HCT116 (cell line): ENCODE measurements at regions not wholly inside any gene's neighbourhood (a gene's known extent, or its start where the extent isn't known, plus 50 kb on each side); places are given as distances from the start of the nearest gene placed in this dataset.

Experiments
- ATAC-seq: fragments of 200-7000 bp; cut with Tn5 transposase; 2 replicates; pipeline ENCODE4 v1.9.1; 2020; ENCODE audit warnings: mild to moderate bottlenecking, moderate library complexity
- BruUV-seq: library from RNA; stranded (reverse); fragments of 400-500 nt; replicated peaks from 2 replicates; lab custom pipeline; 2021; lab: Mats Ljungman, UMichigan
- CTCF ChIA-PET: fragments of 300-600 bp; sonication (Branson Sonifier 250); formaldehyde crosslinking; loops from one replicate; lab custom pipeline; 2021; ENCODE audit warnings: antibody characterized with exemption; lab: Charles Lee
- POLR2A ChIA-PET: fragments of 300-600, 350-600 bp; sonication (Branson Sonifier 250); formaldehyde crosslinking; loops from one replicate; lab custom pipeline; 2021; ENCODE audit warnings: antibody characterized with exemption; lab: Charles Lee
- RAD21 ChIA-PET, 2 experiments: fragments of 300-600 bp; sonication (Branson Sonifier 250); formaldehyde crosslinking; loops; one replicate each; lab custom pipeline; 2023; ENCODE audit warnings: low total read pairs in 2 of 2; ENCODE audit not compliant: uncharacterized antibody in 2 of 2, unreplicated experiment in 2 of 2, low non-redundant PET in 1 of 2; lab: Charles Lee
- DNase-seq: peaks from one replicate; pipeline ENCODE4 v3.0.0-alpha.2; 2010; ENCODE audit warnings: low read depth, low spot score
- H2AFZ ChIP-seq: fragments of 200-600 bp; shearing (Covaris generic), sonication (generic); 2 replicates; pipeline ENCODE4 v1.6.1; 2017; ENCODE audit warnings: low read depth, mixed run types, mixed read lengths, antibody characterized with exemption, low read length; ENCODE audit not compliant: poor library complexity, severe bottlenecking
- H3K27ac ChIP-seq: 2 replicates; pipeline ENCODE4 v1.5.1; 2012; ENCODE audit warnings: low read depth, low read length
- H3K27me3 ChIP-seq: fragments of 200-600 bp; sonication (generic); 2 replicates; pipeline ENCODE4 v1.6.1; 2016; ENCODE audit warnings: mixed run types, low read length, mixed read lengths; ENCODE audit not compliant: insufficient read depth
- H3K36me3 ChIP-seq, 2 experiments: fragments of 200-500 bp in 1 of 2; fragments of 200-600 bp in 1 of 2; sonication (Bioruptor generic) in 1 of 2; sonication (generic) in 1 of 2; 2 replicates each; pipeline versions ENCODE4 v1.5.1 to v1.6.1; 2014 to 2016; ENCODE audit warnings: low read length in 2 of 2, inconsistent platforms in 1 of 2, mixed read lengths in 1 of 2, mixed run types in 1 of 2; ENCODE audit not compliant: insufficient read depth in 2 of 2, control insufficient read depth in 1 of 2
- H3K4me1 ChIP-seq, 2 experiments: fragments of 200-600 bp in 1 of 2; sonication (generic) in 1 of 2; 2 replicates each; pipeline versions ENCODE4 v1.5.1 to v1.6.1; 2012 to 2017; ENCODE audit warnings: low read length in 2 of 2, inconsistent platforms in 1 of 2, mild to moderate bottlenecking in 1 of 2, mixed read lengths in 1 of 2, mixed run types in 1 of 2, moderate library complexity in 1 of 2; ENCODE audit not compliant: insufficient read depth in 2 of 2, control insufficient read depth in 1 of 2
- H3K4me2 ChIP-seq: fragments of 200-600 bp; sonication (generic); 2 replicates; pipeline ENCODE4 v1.6.1; 2017; ENCODE audit warnings: mixed run types, low read length, mixed read lengths
- H3K4me3 ChIP-seq, 2 experiments: fragments of 200-600 bp in 1 of 2; sonication (generic) in 1 of 2; replicated peaks in 1 of 2; 2 replicates each; pipeline ENCODE4 v1.5.1; 2011 to 2016; ENCODE audit warnings: low read length in 2 of 2, control low read depth in 1 of 2, low read depth in 1 of 2, mild to moderate bottlenecking in 1 of 2, mixed read lengths in 1 of 2, mixed run types in 1 of 2
- H3K79me2 ChIP-seq: fragments of 200-600 bp; sonication (generic); 2 replicates; pipeline ENCODE4 v1.6.1; 2017; ENCODE audit warnings: mild to moderate bottlenecking, mixed run types, low read length, moderate library complexity, mixed read lengths; ENCODE audit not compliant: insufficient read depth
- H3K9ac ChIP-seq: fragments of 200-600 bp; sonication (generic); 2 replicates; pipeline ENCODE4 v1.6.1; 2016; ENCODE audit warnings: low read length, mixed read lengths
- H3K9me2 ChIP-seq: fragments of 200-600 bp; sonication (generic), shearing (Covaris generic); 2 replicates; pipeline ENCODE4 v1.6.1; 2017; ENCODE audit warnings: mixed run types, mild to moderate bottlenecking, moderate library complexity; ENCODE audit not compliant: insufficient read depth
- H3K9me3 ChIP-seq, 2 experiments: fragments of 200-500 bp in 1 of 2; fragments of 200-600 bp in 1 of 2; sonication (Bioruptor generic) in 1 of 2; sonication (generic) in 1 of 2; 2 replicates each; pipeline ENCODE4 v1.6.1; 2014 to 2017; ENCODE audit warnings: low read length in 2 of 2, mixed read lengths in 2 of 2, inconsistent platforms in 1 of 2, low read depth in 1 of 2, mild to moderate bottlenecking in 1 of 2, mixed run types in 1 of 2, moderate library complexity in 1 of 2; ENCODE audit not compliant: control insufficient read depth in 1 of 2, insufficient read depth in 1 of 2
- H4K20me1 ChIP-seq: fragments of 200-600 bp; sonication (generic), shearing (Covaris generic); 2 replicates; pipeline ENCODE4 v1.6.1; 2017; ENCODE audit warnings: mixed run types, mild to moderate bottlenecking, moderate library complexity; ENCODE audit not compliant: insufficient read depth
- CEBPB ChIP-seq: IDR thresholded peaks from 2 replicates; pipeline ENCODE4 v1.6.1; 2012; ENCODE audit warnings: low read depth
- EZH2 ChIP-seq: fragments of 200-600 bp; sonication (generic); IDR thresholded peaks from 2 replicates; pipeline ENCODE4 v1.6.1; 2017; ENCODE audit warnings: antibody characterized with exemption, mixed run types
- EZH2phosphoT487 ChIP-seq: fragments of 200-600 bp; IDR thresholded peaks from 2 replicates; pipeline ENCODE4 v1.6.1; 2018; ENCODE audit warnings: antibody characterized with exemption, borderline replicate concordance
- FOSL1 ChIP-seq: IDR thresholded peaks from 2 replicates; pipeline ENCODE4 v1.6.1; 2012; ENCODE audit warnings: low read depth
- JUND ChIP-seq: IDR thresholded peaks from 2 replicates; pipeline ENCODE4 v1.6.1; 2012
- POLR2A ChIP-seq: IDR thresholded peaks from 2 replicates; pipeline ENCODE4 v1.7.0; 2011; ENCODE audit warnings: borderline replicate concordance; ENCODE audit not compliant: insufficient read depth, insufficient read length; ENCODE audit errors: extremely low read depth
- POLR2AphosphoS5 ChIP-seq: IDR thresholded peaks from 2 replicates; pipeline ENCODE4 v1.6.1; 2011; ENCODE audit warnings: mild to moderate bottlenecking, low read depth, low read length, moderate library complexity
- RAD21 ChIP-seq: IDR thresholded peaks from 2 replicates; pipeline ENCODE4 v1.6.1; 2012; ENCODE audit warnings: low read depth, mild to moderate bottlenecking
- SIN3A ChIP-seq: IDR thresholded peaks from 2 replicates; pipeline ENCODE4 v1.6.1; 2012; ENCODE audit warnings: low read depth
- SP1 ChIP-seq: IDR thresholded peaks from 2 replicates; pipeline ENCODE4 v1.6.1; 2012; ENCODE audit warnings: low read depth
- SRF ChIP-seq: IDR thresholded peaks from 2 replicates; pipeline ENCODE4 v1.6.1; 2012; ENCODE audit warnings: low read depth
- TCF7L2 ChIP-seq: IDR thresholded peaks from 2 replicates; pipeline ENCODE4 v1.7.0; 2011; ENCODE audit warnings: borderline replicate concordance, inconsistent platforms; ENCODE audit not compliant: insufficient read depth, insufficient read length; ENCODE audit errors: extremely low read depth
- YY1 ChIP-seq: IDR thresholded peaks from 2 replicates; pipeline ENCODE4 v1.6.1; 2011; ENCODE audit warnings: low read length, low read depth, moderate library complexity, mild to moderate bottlenecking; ENCODE audit not compliant: insufficient replicate concordance; ENCODE audit errors: extremely low read depth
- ZFX ChIP-seq: fragments of 450-650 bp; IDR thresholded peaks from 2 replicates; pipeline ENCODE4 v1.6.1; 2017
- intact Hi-C: fragments of 100-400 bp; cut with micrococcal nuclease; formaldehyde crosslinking; loops from 2 replicates; pipeline ENCODE4 v1.10.0; 2022
- TF ChIP-seq, protein P1 (sequence below): IDR thresholded peaks from 2 replicates; pipeline ENCODE4 v1.6.1; 2012; ENCODE audit warnings: low read depth
- TF ChIP-seq, protein P2 (sequence below), 3 experiments: fragments of 200-600 bp in 1 of 3; sonication (generic) in 1 of 3; IDR thresholded peaks in 2 of 3; conservative IDR thresholded peaks in 1 of 3; 2 replicates each; pipeline ENCODE4 v1.5.1; 2012 to 2017; ENCODE audit warnings: low read depth in 2 of 3, low read length in 2 of 3, antibody characterized with exemption in 1 of 3, borderline replicate concordance in 1 of 3, control low read depth in 1 of 3, mild to moderate bottlenecking in 1 of 3, mixed read lengths in 1 of 3, mixed run types in 1 of 3, moderate library complexity in 1 of 3; ENCODE audit not compliant: insufficient read depth in 1 of 3
- TF ChIP-seq, protein P3 (sequence below): IDR thresholded peaks from 2 replicates; pipeline ENCODE4 v1.6.1; 2012
- TF ChIP-seq, protein P4 (sequence below): IDR thresholded peaks from 2 replicates; pipeline ENCODE4 v1.6.1; 2012

DNA sequence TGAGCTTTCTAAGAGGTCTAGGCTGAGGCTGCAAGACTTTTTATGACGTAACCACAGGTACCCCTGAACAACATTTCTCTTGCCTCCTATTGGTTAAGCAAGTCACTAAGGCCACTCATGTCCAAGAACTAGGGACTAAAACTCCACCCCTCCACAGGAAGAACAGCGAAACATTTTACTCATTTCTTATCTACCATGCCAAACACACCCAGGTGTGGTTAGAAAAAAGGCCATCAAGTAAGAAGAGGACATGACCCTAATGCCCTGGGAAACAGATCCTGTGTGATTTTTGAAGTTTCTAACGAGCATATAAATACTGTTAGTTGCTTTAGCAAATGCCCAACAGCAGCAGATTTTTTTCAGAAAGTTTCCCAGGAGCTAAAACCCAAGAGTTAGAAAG lies 282.4 kb upstream of the DYNLRB2 start:
- ATAC-seq (no peak), DNase-seq (no peak)
- Histone ChIP-seq H2AFZ (no peak overlapping the region), H3K27me3 (no peaks in the 10 kb centered on the region), H3K4me3 (no peak overlapping the region), H3K9me3 (peaks cover 37 to 45% of the 10 kb centered on the region in 2 experiments; a peak in 2 of 4 replicates), H3K36me3 (no peaks in the 10 kb centered on the region), H3K27ac (no peak overlapping the region), H3K9ac (no peak overlapping the region), H4K20me1 (no peaks in the 10 kb centered on the region), H3K4me2 (no peak overlapping the region), H3K79me2 (no peaks in the 10 kb centered on the region), H3K9me2 (no peaks in the 10 kb centered on the region), H3K4me1 (no peaks in the 10 kb centered on the region)
- BruUV-seq = no TSS peak
- RAD21 ChIA-PET = no interaction called here
- CTCF ChIA-PET = no interaction called here
- intact Hi-C loops = no loop called here
- POLR2A ChIA-PET = no interaction called here
- TF ChIP-seq POLR2A (no peak), ZFX (no peak), TCF7L2 (no peak), RAD21 (no peak), POLR2AphosphoS5 (no peak), SP1 (no peak), CEBPB (no peak), EZH2phosphoT487 (no peak), SIN3A (no peak), JUND (no peak), EZH2 (no peak), YY1 (no peak), FOSL1 (no peak), SRF (no peak)
- TF ChIP-seq, protein P1, sequence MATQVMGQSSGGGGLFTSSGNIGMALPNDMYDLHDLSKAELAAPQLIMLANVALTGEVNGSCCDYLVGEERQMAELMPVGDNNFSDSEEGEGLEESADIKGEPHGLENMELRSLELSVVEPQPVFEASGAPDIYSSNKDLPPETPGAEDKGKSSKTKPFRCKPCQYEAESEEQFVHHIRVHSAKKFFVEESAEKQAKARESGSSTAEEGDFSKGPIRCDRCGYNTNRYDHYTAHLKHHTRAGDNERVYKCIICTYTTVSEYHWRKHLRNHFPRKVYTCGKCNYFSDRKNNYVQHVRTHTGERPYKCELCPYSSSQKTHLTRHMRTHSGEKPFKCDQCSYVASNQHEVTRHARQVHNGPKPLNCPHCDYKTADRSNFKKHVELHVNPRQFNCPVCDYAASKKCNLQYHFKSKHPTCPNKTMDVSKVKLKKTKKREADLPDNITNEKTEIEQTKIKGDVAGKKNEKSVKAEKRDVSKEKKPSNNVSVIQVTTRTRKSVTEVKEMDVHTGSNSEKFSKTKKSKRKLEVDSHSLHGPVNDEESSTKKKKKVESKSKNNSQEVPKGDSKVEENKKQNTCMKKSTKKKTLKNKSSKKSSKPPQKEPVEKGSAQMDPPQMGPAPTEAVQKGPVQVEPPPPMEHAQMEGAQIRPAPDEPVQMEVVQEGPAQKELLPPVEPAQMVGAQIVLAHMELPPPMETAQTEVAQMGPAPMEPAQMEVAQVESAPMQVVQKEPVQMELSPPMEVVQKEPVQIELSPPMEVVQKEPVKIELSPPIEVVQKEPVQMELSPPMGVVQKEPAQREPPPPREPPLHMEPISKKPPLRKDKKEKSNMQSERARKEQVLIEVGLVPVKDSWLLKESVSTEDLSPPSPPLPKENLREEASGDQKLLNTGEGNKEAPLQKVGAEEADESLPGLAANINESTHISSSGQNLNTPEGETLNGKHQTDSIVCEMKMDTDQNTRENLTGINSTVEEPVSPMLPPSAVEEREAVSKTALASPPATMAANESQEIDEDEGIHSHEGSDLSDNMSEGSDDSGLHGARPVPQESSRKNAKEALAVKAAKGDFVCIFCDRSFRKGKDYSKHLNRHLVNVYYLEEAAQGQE = no peak
- TF ChIP-seq, protein P2, sequence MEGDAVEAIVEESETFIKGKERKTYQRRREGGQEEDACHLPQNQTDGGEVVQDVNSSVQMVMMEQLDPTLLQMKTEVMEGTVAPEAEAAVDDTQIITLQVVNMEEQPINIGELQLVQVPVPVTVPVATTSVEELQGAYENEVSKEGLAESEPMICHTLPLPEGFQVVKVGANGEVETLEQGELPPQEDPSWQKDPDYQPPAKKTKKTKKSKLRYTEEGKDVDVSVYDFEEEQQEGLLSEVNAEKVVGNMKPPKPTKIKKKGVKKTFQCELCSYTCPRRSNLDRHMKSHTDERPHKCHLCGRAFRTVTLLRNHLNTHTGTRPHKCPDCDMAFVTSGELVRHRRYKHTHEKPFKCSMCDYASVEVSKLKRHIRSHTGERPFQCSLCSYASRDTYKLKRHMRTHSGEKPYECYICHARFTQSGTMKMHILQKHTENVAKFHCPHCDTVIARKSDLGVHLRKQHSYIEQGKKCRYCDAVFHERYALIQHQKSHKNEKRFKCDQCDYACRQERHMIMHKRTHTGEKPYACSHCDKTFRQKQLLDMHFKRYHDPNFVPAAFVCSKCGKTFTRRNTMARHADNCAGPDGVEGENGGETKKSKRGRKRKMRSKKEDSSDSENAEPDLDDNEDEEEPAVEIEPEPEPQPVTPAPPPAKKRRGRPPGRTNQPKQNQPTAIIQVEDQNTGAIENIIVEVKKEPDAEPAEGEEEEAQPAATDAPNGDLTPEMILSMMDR (IDR thresholded peaks at IDR 0.05 in 2 of 3, conservative IDR thresholded peaks at IDR 0.05 in 1 of 3; ENCODE audit: borderline replicate concordance in 1 of 3, insufficient read depth in 1 of 3, low read depth in 2 of 3, low read length in 2 of 3) = no peak
- TF ChIP-seq, protein P3, sequence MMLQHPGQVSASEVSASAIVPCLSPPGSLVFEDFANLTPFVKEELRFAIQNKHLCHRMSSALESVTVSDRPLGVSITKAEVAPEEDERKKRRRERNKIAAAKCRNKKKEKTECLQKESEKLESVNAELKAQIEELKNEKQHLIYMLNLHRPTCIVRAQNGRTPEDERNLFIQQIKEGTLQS = no peak
- TF ChIP-seq, protein P4, sequence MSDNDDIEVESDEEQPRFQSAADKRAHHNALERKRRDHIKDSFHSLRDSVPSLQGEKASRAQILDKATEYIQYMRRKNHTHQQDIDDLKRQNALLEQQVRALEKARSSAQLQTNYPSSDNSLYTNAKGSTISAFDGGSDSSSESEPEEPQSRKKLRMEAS = no peak
